ENCODE measurements at regions not wholly inside any gene's neighbourhood (a gene's known extent, or its start where the extent isn't known, plus 50 kb on each side); places are given as distances from the start of the nearest gene placed in this dataset.

GRCh38 chrY:17397659-17398058, 482.4 kb downstream of the CDY2B start:
- Histone ChIP-seq H3K4me2 (ENCODE audit: insufficient read depth, low read length) (no peak overlapping the region), H3K4me3 (replicated peaks in 1 of 3; ENCODE audit: insufficient read depth in 1 of 3, low read depth in 1 of 3, low read length in 3 of 3) (no peak overlapping the region), H3K79me2 (ENCODE audit: control insufficient read depth, insufficient read depth, low read length) (no peaks in the 10 kb centered on the region), H3K36me3 (ENCODE audit: control insufficient read depth in 2 of 2, extremely low read depth in 1 of 2, insufficient read depth in 2 of 2, low read length in 2 of 2) (no peaks in the 10 kb centered on the region), H3K27me3 (ENCODE audit: control insufficient read depth in 2 of 2, insufficient read depth in 2 of 2, low read length in 2 of 2) (no peaks in the 10 kb centered on the region), H3K27ac (ENCODE audit: insufficient read depth, low read depth, low read length) (no peak overlapping the region), H4K20me1 (replicated peaks; ENCODE audit: control insufficient read depth, extremely low read depth, insufficient read depth, low read length) (no peaks in the 10 kb centered on the region), H3K9me1 (replicated peaks; ENCODE audit: control insufficient read depth, extremely low read depth, insufficient read depth, low read length) (no peaks in the 10 kb centered on the region), H3K4me1 (ENCODE audit: control insufficient read depth, extremely low read depth, insufficient read depth, low read length) (no peaks in the 10 kb centered on the region), H3K9ac (replicated peaks; ENCODE audit: extremely low read depth, insufficient read depth, low read length) (no peak overlapping the region), H2AFZ (ENCODE audit: low read depth, low read length) (no peak overlapping the region), H3K9me3 (replicated peaks; ENCODE audit: control insufficient read depth, insufficient read depth, low read length) (no peaks in the 10 kb centered on the region)
- intact Hi-C loops (cut with micrococcal nuclease) (no loop called here), dilution Hi-C loops (cut with MboI; ENCODE audit: extremely low pct_ligation_motif_present, low sequenced_read_pairs) (no loop called here)
- no peak for FAIRE-seq
- CTCF ChIA-PET = no interaction called here
- DNase-seq (ENCODE audit: low read depth, low spot score) = no peak
- no TSS peak for BruUV-seq (replicated peaks)
- POLR2A ChIA-PET = no interaction called here
- TF ChIP-seq MAX (IDR thresholded peaks at IDR 0.05; ENCODE audit: insufficient read depth, insufficient read length) = no peak
- no peak for TF ChIP-seq POLR2AphosphoS5 (IDR thresholded peaks at IDR 0.05; ENCODE audit: insufficient read depth, low read depth, low read length)
- no peak for TF ChIP-seq EZH2 (IDR thresholded peaks at IDR 0.05; ENCODE audit: borderline replicate concordance, low read depth, low read length, severe bottlenecking)
- no peak for TF ChIP-seq POLR2A (IDR thresholded peaks at IDR 0.05; ENCODE audit: low read depth, low read length)
- no peak for TF ChIP-seq JUN (IDR thresholded peaks at IDR 0.05; ENCODE audit: borderline replicate concordance, insufficient read depth, insufficient read length, low read depth)
- TF ChIP-seq FOS (IDR thresholded peaks at IDR 0.05; ENCODE audit: borderline replicate concordance, insufficient read depth, low read length) = no peak
- TF ChIP-seq GATA2 (IDR thresholded peaks at IDR 0.05; ENCODE audit: insufficient read depth, insufficient read length, low read depth, low read length) = no peak
- TF ChIP-seq CTCF (IDR thresholded peaks at IDR 0.05; ENCODE audit: extremely low read depth in 1 of 2, insufficient read depth in 1 of 2, low read depth in 1 of 2, low read length in 2 of 2) = no peak
